Activated CD8-positive, alpha-beta T cell treated with anti-CD3 and anti-CD28 coated beads for 36 hours (primary cell): ENCODE measurements at regions not wholly inside any gene's neighbourhood (a gene's known extent, or its start where the extent isn't known, plus 50 kb on each side); places are given as distances from the start of the nearest gene placed in this dataset.
"Not testable (repeated sequence)": the region's sequence is repeated elsewhere in the genome, so short reads cannot be mapped to it uniquely, and the experiment has no call there.

Source experiments
- ATAC-seq: fragments of 200-7000 bp; cut with Tn5 transposase; one replicate; pipeline ENCODE4 v1.10.0; 2021; ENCODE audit warnings: mild to moderate bottlenecking, moderate library complexity
- CTCF ChIA-PET: fragments of 350-600 bp; sonication (Branson Sonifier 250); formaldehyde crosslinking; loops from one replicate; lab custom pipeline; 2021; ENCODE audit warnings: antibody characterized with exemption; lab: Charles Lee
- POLR2A ChIA-PET: fragments of 350-600 bp; sonication (Branson Sonifier 250); formaldehyde crosslinking; loops from one replicate; lab custom pipeline; 2021; ENCODE audit warnings: antibody characterized with exemption; lab: Charles Lee
- DNase-seq: peaks from one replicate; pipeline ENCODE4 v3.0.0-alpha.2; 2020
- H3K27ac Mint-ChIP-seq: one replicate; pipeline ENCODE4 v1.8.0; 2021; ENCODE audit warnings: mild to moderate bottlenecking, mixed read lengths
- H3K27me3 Mint-ChIP-seq: one replicate; pipeline ENCODE4 v1.8.0; 2021; ENCODE audit warnings: mixed read lengths
- H3K36me3 Mint-ChIP-seq: one replicate; pipeline ENCODE4 v1.8.0; 2021; ENCODE audit warnings: low read depth, mixed read lengths
- H3K4me1 Mint-ChIP-seq: one replicate; pipeline ENCODE4 v1.8.0; 2021; ENCODE audit warnings: low read depth, mixed read lengths
- H3K4me3 Mint-ChIP-seq: one replicate; pipeline ENCODE4 v1.8.0; 2021; ENCODE audit warnings: mild to moderate bottlenecking, moderate library complexity, mixed read lengths
- H3K9me3 Mint-ChIP-seq: one replicate; pipeline ENCODE4 v1.8.0; 2021; ENCODE audit warnings: mixed read lengths
- intact Hi-C: fragments of 100-400 bp; cut with micrococcal nuclease; formaldehyde crosslinking; loops from one replicate; pipeline ENCODE4 v1.10.0; 2022
- TF ChIP-seq, protein P1 (sequence below): fragments of 200-600 bp; IDR thresholded peaks from one replicate; pipeline ENCODE4 v1.8.0; 2022; ENCODE audit warnings: antibody characterized with exemption, mild to moderate bottlenecking

DNA sequence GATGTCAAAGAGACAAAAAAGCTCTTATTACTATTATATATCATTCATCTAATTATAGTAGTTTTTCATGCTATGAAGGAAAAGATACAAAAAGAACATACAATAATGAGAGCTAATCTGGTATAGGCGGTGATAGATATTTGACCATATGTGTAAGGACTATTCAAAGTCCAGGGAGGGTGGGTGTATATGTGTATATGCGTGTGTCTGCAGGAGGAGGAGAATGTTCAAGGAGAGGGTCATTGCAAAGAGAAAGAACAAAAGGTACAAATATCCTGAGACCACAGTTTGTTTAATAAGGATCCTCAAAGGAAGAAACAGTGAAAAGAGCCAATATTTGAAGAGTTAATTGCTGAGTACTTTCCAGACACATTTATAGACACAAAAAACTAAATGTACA, 1288.6 kb upstream of the CITED2 start:
- CTCF ChIA-PET: interaction anchor here (1.0 kb wide), 1 partner anchor 62 kb away, joined by 3 read pairs; no protein-coding TSS in a partner anchor
- DNase-seq (no peak), ATAC-seq (no peak)
- POLR2A ChIA-PET: no interaction called here
- no peak overlapping the region for H3K27ac Mint-ChIP-seq
- H3K9me3 Mint-ChIP-seq: no peaks in the 10 kb centered on the region
- intact Hi-C loops: no loop called here
- TF ChIP-seq, protein P1, sequence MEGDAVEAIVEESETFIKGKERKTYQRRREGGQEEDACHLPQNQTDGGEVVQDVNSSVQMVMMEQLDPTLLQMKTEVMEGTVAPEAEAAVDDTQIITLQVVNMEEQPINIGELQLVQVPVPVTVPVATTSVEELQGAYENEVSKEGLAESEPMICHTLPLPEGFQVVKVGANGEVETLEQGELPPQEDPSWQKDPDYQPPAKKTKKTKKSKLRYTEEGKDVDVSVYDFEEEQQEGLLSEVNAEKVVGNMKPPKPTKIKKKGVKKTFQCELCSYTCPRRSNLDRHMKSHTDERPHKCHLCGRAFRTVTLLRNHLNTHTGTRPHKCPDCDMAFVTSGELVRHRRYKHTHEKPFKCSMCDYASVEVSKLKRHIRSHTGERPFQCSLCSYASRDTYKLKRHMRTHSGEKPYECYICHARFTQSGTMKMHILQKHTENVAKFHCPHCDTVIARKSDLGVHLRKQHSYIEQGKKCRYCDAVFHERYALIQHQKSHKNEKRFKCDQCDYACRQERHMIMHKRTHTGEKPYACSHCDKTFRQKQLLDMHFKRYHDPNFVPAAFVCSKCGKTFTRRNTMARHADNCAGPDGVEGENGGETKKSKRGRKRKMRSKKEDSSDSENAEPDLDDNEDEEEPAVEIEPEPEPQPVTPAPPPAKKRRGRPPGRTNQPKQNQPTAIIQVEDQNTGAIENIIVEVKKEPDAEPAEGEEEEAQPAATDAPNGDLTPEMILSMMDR: no peak
- H3K27me3 Mint-ChIP-seq: no peaks in the 10 kb centered on the region
- no peaks in the 10 kb centered on the region for H3K4me1 Mint-ChIP-seq
- H3K4me3 Mint-ChIP-seq: no peak overlapping the region
- H3K36me3 Mint-ChIP-seq: no peaks in the 10 kb centered on the region

DNA sequence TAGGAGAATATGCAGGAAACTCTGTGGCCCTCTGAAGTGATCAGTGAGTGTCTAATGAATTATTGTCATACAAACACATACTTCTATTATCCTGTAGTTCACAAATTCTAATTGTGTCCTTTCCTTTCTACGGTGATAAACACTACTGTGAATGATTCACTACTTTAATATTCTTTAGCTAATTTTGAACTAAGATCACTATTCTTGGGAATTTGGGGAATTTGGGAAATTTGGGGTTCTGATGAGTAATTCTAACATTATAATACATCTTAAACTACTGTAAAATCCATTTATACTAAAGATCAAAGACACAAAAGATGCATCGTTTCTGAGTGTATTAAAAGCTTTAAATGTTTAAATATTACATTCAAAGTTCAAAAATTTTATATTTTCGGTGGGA, 1287.2 kb upstream of the CITED2 start:
- intact Hi-C loops: no loop called here
- TF ChIP-seq, protein P1: no peak
- no peak for DNase-seq
- CTCF ChIA-PET: no interaction called here
- no peak for ATAC-seq
- no peak overlapping the region for H3K4me3 Mint-ChIP-seq
- no peaks in the 10 kb centered on the region for H3K36me3 Mint-ChIP-seq
- H3K27ac Mint-ChIP-seq: no peak overlapping the region
- no peaks in the 10 kb centered on the region for H3K4me1 Mint-ChIP-seq
- POLR2A ChIA-PET: no interaction called here
- no peaks in the 10 kb centered on the region for H3K27me3 Mint-ChIP-seq
- H3K9me3 Mint-ChIP-seq: no peaks in the 10 kb centered on the region

DNA sequence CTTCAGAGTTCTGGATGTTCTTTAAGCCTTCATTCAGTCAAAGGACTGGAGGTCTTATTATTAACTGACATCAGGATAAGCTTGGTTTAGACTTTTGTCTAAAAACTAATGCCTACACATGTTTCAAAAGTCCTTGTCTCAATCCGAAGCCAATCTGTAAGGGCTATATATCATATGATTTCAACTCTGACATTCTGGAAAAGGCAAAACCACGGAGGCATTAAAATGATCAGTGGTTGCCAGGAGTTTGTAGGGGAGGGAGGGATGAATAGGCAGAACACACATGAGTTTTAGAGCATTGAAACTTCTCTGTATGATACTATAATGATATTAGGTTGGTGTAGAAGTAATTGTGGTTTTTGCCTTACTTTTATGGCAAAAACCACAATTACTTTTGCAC, 1285.8 kb upstream of the CITED2 start:
- Mint-ChIP-seq H3K4me1 (no peaks in the 10 kb centered on the region), H3K36me3 (no peaks in the 10 kb centered on the region), H3K4me3 (no peak overlapping the region), H3K27me3 (peaks cover 2% of the 10 kb centered on the region), H3K9me3 (no peaks in the 10 kb centered on the region), H3K27ac (no peak overlapping the region)
- ATAC-seq (no peak), DNase-seq (no peak)
- TF ChIP-seq, protein P1: no peak
- ChIA-PET CTCF (interaction anchor here (0.6 kb wide), 1 partner anchor 30 kb away, joined by 3 read pairs; no protein-coding TSS in a partner anchor), POLR2A (no interaction called here)
- intact Hi-C loops: no loop called here

DNA sequence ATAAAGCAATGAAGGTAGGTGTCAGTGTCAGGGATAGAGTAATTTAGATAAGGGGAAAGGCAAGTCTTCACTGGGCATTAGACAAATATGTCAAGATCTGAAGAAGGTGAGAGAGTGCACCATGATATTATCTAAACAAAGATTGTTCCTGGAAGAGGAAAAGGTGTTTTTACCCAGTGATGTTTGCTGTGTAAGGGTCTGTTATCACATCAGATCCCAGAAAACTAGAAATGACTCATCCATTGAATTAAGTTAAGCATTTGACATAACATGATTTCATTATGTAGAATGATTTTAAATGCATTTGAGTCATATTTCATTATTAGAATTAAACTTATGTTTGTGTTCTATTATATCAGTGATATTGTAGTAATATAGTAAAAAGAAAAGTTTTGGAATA, 1279.5 kb upstream of the CITED2 start:
- ATAC-seq (no peak), DNase-seq (no peak)
- intact Hi-C loops: no loop called here
- Mint-ChIP-seq H3K4me1 (no peaks in the 10 kb centered on the region), H3K36me3 (no peaks in the 10 kb centered on the region), H3K4me3 (no peak overlapping the region), H3K27ac (no peak overlapping the region), H3K9me3 (no peaks in the 10 kb centered on the region), H3K27me3 (peaks cover 2% of the 10 kb centered on the region)
- CTCF ChIA-PET: no interaction called here
- TF ChIP-seq, protein P1: no peak
- POLR2A ChIA-PET: no interaction called here

DNA sequence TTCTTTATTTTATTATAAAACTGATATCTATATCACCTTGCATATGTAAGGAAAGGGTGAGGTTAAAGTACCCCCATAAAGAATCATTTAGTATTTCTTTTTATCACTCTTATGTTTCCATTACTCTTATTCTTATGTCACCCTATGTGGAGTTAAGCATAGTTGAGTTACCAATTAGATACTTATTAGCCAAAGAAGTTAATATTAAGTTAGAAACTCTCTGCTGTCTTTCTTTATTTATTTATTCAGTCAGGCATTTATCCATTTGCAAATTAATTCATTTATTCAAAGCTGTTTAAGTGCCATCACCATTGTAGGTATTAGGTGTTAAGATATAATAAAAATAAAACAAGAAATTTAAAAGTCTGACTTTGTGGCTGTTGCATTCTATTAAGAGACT, 1279.1 kb upstream of the CITED2 start:
- H3K27ac Mint-ChIP-seq: no peak overlapping the region
- intact Hi-C loops: no loop called here
- no peak overlapping the region for H3K4me3 Mint-ChIP-seq
- peaks cover 2% of the 10 kb centered on the region for H3K27me3 Mint-ChIP-seq
- H3K4me1 Mint-ChIP-seq: no peaks in the 10 kb centered on the region
- ChIA-PET CTCF (no interaction called here), POLR2A (no interaction called here)
- no peaks in the 10 kb centered on the region for H3K9me3 Mint-ChIP-seq
- no peak for ATAC-seq
- H3K36me3 Mint-ChIP-seq: no peaks in the 10 kb centered on the region
- TF ChIP-seq, protein P1: no peak
- DNase-seq: no peak

DNA sequence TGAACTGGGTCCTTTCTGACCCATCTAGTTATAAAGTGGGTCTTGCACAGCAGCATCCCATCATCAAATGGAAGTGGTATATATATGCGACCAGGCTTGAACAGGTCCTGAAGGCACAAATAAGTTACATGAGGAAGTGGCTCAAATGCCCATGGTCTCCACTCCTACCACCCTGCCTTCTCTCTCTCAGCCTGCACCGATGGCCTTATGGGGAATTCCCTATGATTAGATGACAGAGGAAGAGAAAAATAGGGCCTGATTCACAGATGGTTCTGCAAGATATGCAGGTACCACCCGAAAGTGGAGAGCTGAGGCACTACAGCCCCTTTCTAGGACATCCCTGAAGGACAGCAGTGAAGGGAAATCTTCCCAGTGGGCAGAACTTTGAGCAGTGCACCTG, 1275.1 kb upstream of the CITED2 start:
- intact Hi-C loops, POLR2A ChIA-PET, H3K4me1 Mint-ChIP-seq, H3K36me3 Mint-ChIP-seq, H3K27me3 Mint-ChIP-seq, H3K4me3 Mint-ChIP-seq, H3K27ac Mint-ChIP-seq, ATAC-seq, CTCF ChIA-PET, DNase-seq: not testable (repeated sequence)
- H3K9me3 Mint-ChIP-seq: peaks cover 12% of the 10 kb centered on the region

DNA sequence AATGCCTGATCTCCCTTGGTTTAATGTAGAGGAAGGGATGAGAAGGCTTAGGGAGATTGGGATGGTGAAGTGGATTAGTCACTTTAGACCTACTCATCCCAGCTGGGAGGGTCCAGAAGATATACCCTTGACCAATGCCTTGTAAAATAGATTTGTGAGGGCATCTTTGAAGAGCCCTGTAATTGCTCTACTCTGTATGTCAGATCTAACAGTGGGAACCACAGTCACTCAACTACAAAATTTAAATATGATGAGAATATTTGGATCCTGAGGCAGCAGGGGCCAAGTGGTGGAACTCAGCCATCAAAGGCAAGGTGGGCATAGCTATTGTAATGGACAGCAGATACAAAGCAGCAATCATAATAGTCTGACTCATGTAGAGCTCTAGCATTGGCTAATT, 1272.9 kb upstream of the CITED2 start:
- H3K27me3 Mint-ChIP-seq, H3K4me3 Mint-ChIP-seq, intact Hi-C loops, H3K36me3 Mint-ChIP-seq, ATAC-seq, DNase-seq, H3K27ac Mint-ChIP-seq, H3K4me1 Mint-ChIP-seq, POLR2A ChIA-PET, CTCF ChIA-PET: not testable (repeated sequence)
- peaks cover 12% of the 10 kb centered on the region for H3K9me3 Mint-ChIP-seq
